ENCODE measurements at regions not wholly inside any gene's neighbourhood (a gene's known extent, or its start where the extent isn't known, plus 50 kb on each side); places are given as distances from the start of the nearest gene placed in this dataset.

- ChIA-PET POLR2A (ENCODE audit: low non-redundant PET) (no interaction called here), CTCF (no interaction called here)
- no TSS peak for BruUV-seq (replicated peaks)
- H3K36me3 ChIP-seq (ENCODE audit: insufficient read depth, low read length, poor library complexity, severe bottlenecking): no peaks in the 10 kb centered on the region
- intact Hi-C loops (cut with micrococcal nuclease; ENCODE audit: unreplicated experiment): no loop called here
- no peak overlapping the region for H3K27ac ChIP-seq (ENCODE audit: low read depth, low read length, poor library complexity, severe bottlenecking)
- DNase-seq (ENCODE audit: low spot score): no peak
- H3K9me3 ChIP-seq (ENCODE audit: low read depth, low read length, poor library complexity, severe bottlenecking): peaks cover 46% of the 10 kb centered on the region
- no peaks in the 10 kb centered on the region for H3K27me3 ChIP-seq (replicated peaks; ENCODE audit: insufficient read depth, low read depth, low read length, poor library complexity)
- no peak overlapping the region for H3K4me3 ChIP-seq (ENCODE audit: low read depth, low read length, poor library complexity, severe bottlenecking)
- TF ChIP-seq CTCF (conservative IDR thresholded peaks at IDR 0.05; ENCODE audit: low read depth, low read length) (no peak), EZH2 (IDR thresholded peaks at IDR 0.05; ENCODE audit: borderline replicate concordance, low read depth, low read length, poor library complexity, severe bottlenecking) (no peak)
- no peaks in the 10 kb centered on the region for H3K4me1 ChIP-seq (ENCODE audit: insufficient read depth, low read length, poor library complexity, severe bottlenecking)
Observed at GRCh38 chr16:35862242-35862641, 2402.8 kb downstream of the TP53TG3F start.

GRCh38 chr16:35868630-35869029 lies 2409.2 kb downstream of the TP53TG3F start:
- CTCF ChIA-PET: no interaction called here
- H3K27ac ChIP-seq (ENCODE audit: low read depth, low read length, poor library complexity, severe bottlenecking): no peak overlapping the region
- no peak overlapping the region for H3K4me3 ChIP-seq (ENCODE audit: low read depth, low read length, poor library complexity, severe bottlenecking)
- BruUV-seq (replicated peaks): no TSS peak
- H3K4me1 ChIP-seq (ENCODE audit: insufficient read depth, low read length, poor library complexity, severe bottlenecking): no peaks in the 10 kb centered on the region
- TF ChIP-seq EZH2 (IDR thresholded peaks at IDR 0.05; ENCODE audit: borderline replicate concordance, low read depth, low read length, poor library complexity, severe bottlenecking) (no peak), CTCF (conservative IDR thresholded peaks at IDR 0.05; ENCODE audit: low read depth, low read length) (no peak)
- no peaks in the 10 kb centered on the region for H3K27me3 ChIP-seq (replicated peaks; ENCODE audit: insufficient read depth, low read depth, low read length, poor library complexity)
- H3K9me3 ChIP-seq (ENCODE audit: low read depth, low read length, poor library complexity, severe bottlenecking): peaks cover 47% of the 10 kb centered on the region
- intact Hi-C loops (cut with micrococcal nuclease; ENCODE audit: unreplicated experiment): no loop called here
- H3K36me3 ChIP-seq (ENCODE audit: insufficient read depth, low read length, poor library complexity, severe bottlenecking): no peaks in the 10 kb centered on the region
- POLR2A ChIA-PET (ENCODE audit: low non-redundant PET): no interaction called here
- no peak for DNase-seq (ENCODE audit: low spot score)

DNA sequence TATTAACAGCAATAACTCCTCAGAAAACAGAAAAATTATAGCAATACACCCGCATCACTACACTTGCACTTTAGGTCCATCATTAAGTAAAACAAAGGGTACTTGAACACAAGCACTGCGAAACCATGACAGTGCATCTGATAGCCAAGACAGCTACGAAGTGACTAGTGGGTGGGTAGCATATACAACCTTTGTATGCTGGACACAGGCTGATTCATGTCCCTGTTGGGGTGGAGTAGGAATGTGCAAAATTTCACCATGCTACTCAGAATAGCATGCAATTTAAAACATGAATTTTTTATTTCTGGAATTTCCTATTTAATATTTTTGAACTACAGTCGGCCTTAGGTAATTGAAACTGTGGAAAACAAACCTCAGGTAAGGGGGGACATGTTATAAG lies 2414.1 kb downstream of the TP53TG3F start:
- H3K9me3 ChIP-seq (ENCODE audit: low read depth, low read length, poor library complexity, severe bottlenecking): peaks cover 48% of the 10 kb centered on the region

More for the DNA sequence above, 2414.1 kb downstream of the TP53TG3F start:
- no peaks in the 10 kb centered on the region for H3K4me1 ChIP-seq (ENCODE audit: insufficient read depth, low read length, poor library complexity, severe bottlenecking)
- H3K27me3 ChIP-seq (replicated peaks; ENCODE audit: insufficient read depth, low read depth, low read length, poor library complexity): no peaks in the 10 kb centered on the region
- ChIA-PET POLR2A (ENCODE audit: low non-redundant PET) (no interaction called here), CTCF (no interaction called here)
- no TSS peak for BruUV-seq (replicated peaks)
- no peak overlapping the region for H3K27ac ChIP-seq (ENCODE audit: low read depth, low read length, poor library complexity, severe bottlenecking)
- intact Hi-C loops (cut with micrococcal nuclease; ENCODE audit: unreplicated experiment): no loop called here
- no peaks in the 10 kb centered on the region for H3K36me3 ChIP-seq (ENCODE audit: insufficient read depth, low read length, poor library complexity, severe bottlenecking)
- no peak overlapping the region for H3K4me3 ChIP-seq (ENCODE audit: low read depth, low read length, poor library complexity, severe bottlenecking)
- DNase-seq (ENCODE audit: low spot score): no peak
- TF ChIP-seq CTCF (conservative IDR thresholded peaks at IDR 0.05; ENCODE audit: low read depth, low read length) (no peak), EZH2 (IDR thresholded peaks at IDR 0.05; ENCODE audit: borderline replicate concordance, low read depth, low read length, poor library complexity, severe bottlenecking) (no peak)
